GM21390 (cell line): ENCODE measurements at regions not wholly inside any gene's neighbourhood (a gene's known extent, or its start where the extent isn't known, plus 50 kb on each side); places are given as distances from the start of the nearest gene placed in this dataset.

ENCODE experiments used
- ATAC-seq: cut with Tn5 transposase; IDR thresholded peaks from one replicate; pipeline ENCODE4 v1.9.1; 2021; ENCODE audit not compliant: unreplicated experiment

- ATAC-seq: no peak
These were observed 49.8 kb downstream of the PLCE1 start for GRCh38 chr10:94043431-94043990.

GRCh38 chr10:94046098-94046497 lies 52.4 kb downstream of the PLCE1 start:
- ATAC-seq: no peak

- ATAC-seq: no peak
These were observed 53.6 kb downstream of the PLCE1 start for GRCh38 chr10:94047293-94047692.

- ATAC-seq: no peak
These were observed 56.2 kb downstream of the PLCE1 start for GRCh38 chr10:94049911-94050310.

- ATAC-seq: no peak
These were observed 58.5 kb downstream of the PLCE1 start for GRCh38 chr10:94052281-94052680.

GRCh38 chr10:94052866-94053791 lies 59.4 kb downstream of the PLCE1 start:
- ATAC-seq: no peak

GRCh38 chr10:94059178-94059883 lies 65.6 kb downstream of the PLCE1 start:
- ATAC-seq: no peak

GRCh38 chr10:94061026-94061425 lies 67.3 kb downstream of the PLCE1 start:
- no peak for ATAC-seq

- no peak for ATAC-seq
These were observed 68.9 kb downstream of the PLCE1 start for GRCh38 chr10:94062611-94063010.

GRCh38 chr10:94065362-94065761 lies 71.6 kb downstream of the PLCE1 start:
- no peak for ATAC-seq

- no peak for ATAC-seq
These were observed 72.1 kb downstream of the PLCE1 start for GRCh38 chr10:94065787-94066186.

GRCh38 chr10:94066411-94066810 lies 72.7 kb downstream of the PLCE1 start:
- no peak for ATAC-seq

GRCh38 chr10:94069884-94070283 lies 76.2 kb downstream of the PLCE1 start:
- ATAC-seq: no peak

- ATAC-seq: no peak
These were observed 80.7 kb downstream of the PLCE1 start for GRCh38 chr10:94074462-94074861.

- ATAC-seq: no peak
These were observed 81.8 kb downstream of the PLCE1 start for GRCh38 chr10:94075506-94075905.

GRCh38 chr10:94076325-94076841 lies 82.7 kb downstream of the PLCE1 start:
- no peak for ATAC-seq

- ATAC-seq: no peak
These were observed 83.3 kb downstream of the PLCE1 start for GRCh38 chr10:94077042-94077441.

GRCh38 chr10:94080108-94080507 lies 86.4 kb downstream of the PLCE1 start:
- no peak for ATAC-seq

- no peak for ATAC-seq
These were observed 90.0 kb downstream of the PLCE1 start for GRCh38 chr10:94083662-94084265.

- no peak for ATAC-seq
These were observed 90.6 kb downstream of the PLCE1 start for GRCh38 chr10:94084344-94084743.

GRCh38 chr10:94085288-94085687 lies 91.6 kb downstream of the PLCE1 start:
- ATAC-seq: no peak
